22Rv1 (cell line): ENCODE measurements at regions not wholly inside any gene's neighbourhood (a gene's known extent, or its start where the extent isn't known, plus 50 kb on each side); places are given as distances from the start of the nearest gene placed in this dataset.

Experiments used
- ZFX ChIP-seq: fragments of 450-650 bp; IDR thresholded peaks from 2 replicates; pipeline ENCODE4 v1.6.1; 2017; ENCODE audit warnings: antibody characterized with exemption, borderline replicate concordance
- TF ChIP-seq, protein P1 (sequence below): fragments of 450-650 bp; IDR thresholded peaks from 2 replicates; pipeline ENCODE4 v1.5.1; 2017; ENCODE audit warnings: mild to moderate bottlenecking

DNA sequence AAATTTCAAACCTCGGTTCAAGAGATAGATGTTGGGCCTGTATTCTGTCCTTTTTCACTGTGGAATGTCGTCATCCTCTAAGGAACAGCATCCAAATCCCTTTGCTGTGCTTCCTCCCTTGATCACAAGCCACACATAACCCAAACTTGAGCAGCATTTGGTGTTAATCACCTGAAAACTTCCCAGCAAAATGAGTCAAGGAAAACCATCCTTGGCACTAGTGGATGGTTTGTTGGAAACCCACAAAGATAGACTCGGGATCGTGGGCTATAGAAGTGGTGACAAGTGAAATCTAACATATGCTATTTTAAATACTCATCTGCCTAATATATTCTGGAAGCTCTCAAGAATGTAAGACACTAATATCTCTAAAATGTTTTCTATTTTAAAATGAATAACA is 459.1 kb downstream of the SETD4 start:
- TF ChIP-seq, protein P1, sequence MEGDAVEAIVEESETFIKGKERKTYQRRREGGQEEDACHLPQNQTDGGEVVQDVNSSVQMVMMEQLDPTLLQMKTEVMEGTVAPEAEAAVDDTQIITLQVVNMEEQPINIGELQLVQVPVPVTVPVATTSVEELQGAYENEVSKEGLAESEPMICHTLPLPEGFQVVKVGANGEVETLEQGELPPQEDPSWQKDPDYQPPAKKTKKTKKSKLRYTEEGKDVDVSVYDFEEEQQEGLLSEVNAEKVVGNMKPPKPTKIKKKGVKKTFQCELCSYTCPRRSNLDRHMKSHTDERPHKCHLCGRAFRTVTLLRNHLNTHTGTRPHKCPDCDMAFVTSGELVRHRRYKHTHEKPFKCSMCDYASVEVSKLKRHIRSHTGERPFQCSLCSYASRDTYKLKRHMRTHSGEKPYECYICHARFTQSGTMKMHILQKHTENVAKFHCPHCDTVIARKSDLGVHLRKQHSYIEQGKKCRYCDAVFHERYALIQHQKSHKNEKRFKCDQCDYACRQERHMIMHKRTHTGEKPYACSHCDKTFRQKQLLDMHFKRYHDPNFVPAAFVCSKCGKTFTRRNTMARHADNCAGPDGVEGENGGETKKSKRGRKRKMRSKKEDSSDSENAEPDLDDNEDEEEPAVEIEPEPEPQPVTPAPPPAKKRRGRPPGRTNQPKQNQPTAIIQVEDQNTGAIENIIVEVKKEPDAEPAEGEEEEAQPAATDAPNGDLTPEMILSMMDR: no peak
- no peak for TF ChIP-seq ZFX
